ENCODE measurements at regions not wholly inside any gene's neighbourhood (a gene's known extent, or its start where the extent isn't known, plus 50 kb on each side); places are given as distances from the start of the nearest gene placed in this dataset.

GRCh38 chr2:41434991-41435390 is 612.8 kb upstream of the PKDCC start:
- no peak for DNase-seq (ENCODE audit: extremely low read depth, low read depth, low spot score)

- no peak for DNase-seq (ENCODE audit: extremely low read depth, low read depth, low spot score)
These were observed 605.9 kb upstream of the PKDCC start for GRCh38 chr2:41441958-41442357.

- DNase-seq (ENCODE audit: extremely low read depth, low read depth, low spot score), result no peak
These were observed 602.0 kb upstream of the PKDCC start for GRCh38 chr2:41445865-41446264.

- DNase-seq (ENCODE audit: extremely low read depth, low read depth, low spot score), result no peak
These were observed 601.6 kb upstream of the PKDCC start for GRCh38 chr2:41446266-41446665.

- DNase-seq (ENCODE audit: extremely low read depth, low read depth, low spot score), result no peak
These were observed 599.6 kb upstream of the PKDCC start for GRCh38 chr2:41448221-41448620.

GRCh38 chr2:41457026-41457425 is 590.8 kb upstream of the PKDCC start:
- DNase-seq (ENCODE audit: extremely low read depth, low read depth, low spot score), result no peak

GRCh38 chr2:41460661-41461060 is 587.2 kb upstream of the PKDCC start:
- DNase-seq (ENCODE audit: extremely low read depth, low read depth, low spot score), result no peak

GRCh38 chr2:41464395-41464794 is 583.4 kb upstream of the PKDCC start:
- DNase-seq (ENCODE audit: extremely low read depth, low read depth, low spot score), result no peak

- DNase-seq (ENCODE audit: extremely low read depth, low read depth, low spot score), result no peak
These were observed 571.9 kb upstream of the PKDCC start for GRCh38 chr2:41475959-41476358.

- DNase-seq (ENCODE audit: extremely low read depth, low read depth, low spot score), result no peak
These were observed 565.2 kb upstream of the PKDCC start for GRCh38 chr2:41482659-41483058.

GRCh38 chr2:41483226-41483625 is 564.6 kb upstream of the PKDCC start:
- DNase-seq (ENCODE audit: extremely low read depth, low read depth, low spot score), result no peak

GRCh38 chr2:41483982-41484857 is 563.6 kb upstream of the PKDCC start:
- no peak for DNase-seq (ENCODE audit: extremely low read depth, low read depth, low spot score)

GRCh38 chr2:41484858-41485234 is 563.0 kb upstream of the PKDCC start:
- no peak for DNase-seq (ENCODE audit: extremely low read depth, low read depth, low spot score)

- DNase-seq (ENCODE audit: extremely low read depth, low read depth, low spot score), result no peak
These were observed 560.9 kb upstream of the PKDCC start for GRCh38 chr2:41486948-41487347.

GRCh38 chr2:41488888-41489287 is 558.9 kb upstream of the PKDCC start:
- DNase-seq (ENCODE audit: extremely low read depth, low read depth, low spot score), result no peak

- no peak for DNase-seq (ENCODE audit: extremely low read depth, low read depth, low spot score)
These were observed 558.2 kb upstream of the PKDCC start for GRCh38 chr2:41489638-41490037.

GRCh38 chr2:41495050-41495449 is 552.8 kb upstream of the PKDCC start:
- no peak for DNase-seq (ENCODE audit: extremely low read depth, low read depth, low spot score)

GRCh38 chr2:41496908-41497307 is 550.9 kb upstream of the PKDCC start:
- no peak for DNase-seq (ENCODE audit: extremely low read depth, low read depth, low spot score)

GRCh38 chr2:41498781-41499180 is 549.0 kb upstream of the PKDCC start:
- DNase-seq (ENCODE audit: extremely low read depth, low read depth, low spot score), result no peak

- no peak for DNase-seq (ENCODE audit: extremely low read depth, low read depth, low spot score)
These were observed 546.9 kb upstream of the PKDCC start for GRCh38 chr2:41500895-41501294.

GRCh38 chr2:41502752-41503151 is 545.1 kb upstream of the PKDCC start:
- no peak for DNase-seq (ENCODE audit: extremely low read depth, low read depth, low spot score)

- DNase-seq (ENCODE audit: extremely low read depth, low read depth, low spot score), result no peak
These were observed 543.3 kb upstream of the PKDCC start for GRCh38 chr2:41504532-41504931.

- no peak for DNase-seq (ENCODE audit: extremely low read depth, low read depth, low spot score)
These were observed 537.7 kb upstream of the PKDCC start for GRCh38 chr2:41510108-41510507.

Data from glomerular endothelial cell (primary cell).